Liver (tissue), 3 donors: ENCODE measurements at regions not wholly inside any gene's neighbourhood (a gene's known extent, or its start where the extent isn't known, plus 50 kb on each side); places are given as distances from the start of the nearest gene placed in this dataset.

Experiments
- ATF3 ChIP-seq: IDR thresholded peaks from 2 replicates; pipeline ENCODE4 v1.6.1; 2016; ENCODE audit warnings: antibody characterized with exemption
- CTCF ChIP-seq: fragments of 150-350 bp; IDR thresholded peaks from 2 replicates; pipeline ENCODE4 v1.5.1; 2017; ENCODE audit warnings: improper control_type of control experiment, low read depth, low read length; ENCODE audit not compliant: missing input control
- GABPA ChIP-seq, 2 donors: IDR thresholded peaks in 1 of 2; conservative IDR thresholded peaks in 1 of 2; 2 replicates each; pipeline ENCODE4 v1.6.1; 2016; ENCODE audit warnings: antibody characterized with exemption in 2 of 2, mild to moderate bottlenecking in 1 of 2, moderate library complexity in 1 of 2
- JUND ChIP-seq, 2 donors: IDR thresholded peaks; 2 replicates each; pipeline ENCODE4 v1.6.1; 2016; ENCODE audit warnings: antibody characterized with exemption in 2 of 2
- donor health status: healthy.
- donor health status: healthy.

DNA sequence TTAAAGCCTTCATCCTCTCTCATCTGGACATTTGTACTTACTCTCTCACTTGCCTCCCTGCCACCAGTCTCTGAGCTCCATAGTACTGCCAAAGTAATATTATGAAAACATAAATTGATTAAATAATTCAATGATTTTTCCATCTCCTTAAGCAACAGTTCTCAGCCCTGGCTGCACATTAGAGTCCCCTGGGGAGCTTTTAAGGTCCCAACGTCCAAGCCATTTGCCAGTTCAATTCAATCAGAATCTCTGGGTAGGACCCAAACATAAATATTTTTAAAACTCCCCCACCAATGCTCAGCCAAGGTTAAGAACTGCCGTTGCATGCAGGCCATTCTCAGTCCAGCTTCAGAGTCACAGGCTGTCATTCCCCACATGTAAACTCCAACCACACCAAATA lies 114.4 kb upstream of the BMAL1 start:
- TF ChIP-seq CTCF: no peak
- TF ChIP-seq JUND (IDR thresholded peaks at IDR 0.05): no peak
- TF ChIP-seq GABPA (IDR thresholded peaks at IDR 0.05 in 1 of 2, conservative IDR thresholded peaks at IDR 0.05 in 1 of 2): no peak
- TF ChIP-seq ATF3: no peak
